GM04503 (cell line): ENCODE measurements at regions not wholly inside any gene's neighbourhood (a gene's known extent, or its start where the extent isn't known, plus 50 kb on each side); places are given as distances from the start of the nearest gene placed in this dataset.
"Not testable (repeated sequence)": the region's sequence is repeated elsewhere in the genome, so short reads cannot be mapped to it uniquely, and the experiment has no call there.

Experiments used
- DNase-seq: peaks from one replicate; pipeline ENCODE4 v3.0.0-alpha.2; 2012; ENCODE audit warnings: low read depth

GRCh38 chr13:109702030-109702597, 84.3 kb downstream of the IRS2 start:
- not testable (repeated sequence) for DNase-seq

DNA sequence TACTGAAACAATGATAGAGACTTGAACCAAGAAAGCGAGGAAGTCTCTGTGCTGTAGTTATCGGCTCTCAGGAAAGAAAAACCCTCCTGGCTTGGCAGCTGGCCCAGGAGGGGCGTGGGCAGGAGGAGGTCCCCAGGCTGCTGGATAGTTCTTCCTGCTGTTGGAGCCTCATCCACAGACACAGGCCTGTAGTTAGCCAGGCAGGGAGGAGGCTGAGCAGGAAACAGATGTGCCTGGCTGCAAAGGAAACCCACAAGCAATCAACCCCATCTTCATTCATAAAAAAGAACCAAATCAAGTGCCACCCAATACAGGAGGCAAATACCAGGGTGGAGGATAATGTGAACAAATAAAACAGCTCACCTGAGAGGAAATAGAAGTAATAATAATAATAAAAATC, 86.2 kb downstream of the IRS2 start:
- no peak for DNase-seq

GRCh38 chr13:109699628-109700071, 86.7 kb downstream of the IRS2 start:
- DNase-seq, result no peak

DNA sequence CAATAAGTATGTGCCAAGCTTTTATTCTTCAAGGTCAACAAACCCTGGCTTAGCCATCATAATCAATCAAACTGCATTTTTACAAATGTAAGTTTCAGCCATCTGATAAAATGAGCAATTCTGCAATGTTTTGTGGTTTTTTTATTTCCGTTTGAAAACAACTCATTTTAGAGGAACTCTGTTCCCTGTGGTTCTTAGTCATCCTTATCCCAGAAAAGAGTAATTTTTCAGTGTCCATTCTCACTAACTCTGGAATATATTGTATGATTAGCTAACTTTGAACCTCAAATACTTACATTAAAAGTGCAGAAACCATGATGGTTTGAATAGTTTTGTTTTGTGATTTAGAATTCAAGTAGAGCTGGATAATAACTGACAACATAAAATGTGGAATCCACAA, 87.6 kb downstream of the IRS2 start:
- peak; percentile 48 for DNase-seq

GRCh38 chr13:109697936-109698335, 88.4 kb downstream of the IRS2 start:
- no peak for DNase-seq

DNA sequence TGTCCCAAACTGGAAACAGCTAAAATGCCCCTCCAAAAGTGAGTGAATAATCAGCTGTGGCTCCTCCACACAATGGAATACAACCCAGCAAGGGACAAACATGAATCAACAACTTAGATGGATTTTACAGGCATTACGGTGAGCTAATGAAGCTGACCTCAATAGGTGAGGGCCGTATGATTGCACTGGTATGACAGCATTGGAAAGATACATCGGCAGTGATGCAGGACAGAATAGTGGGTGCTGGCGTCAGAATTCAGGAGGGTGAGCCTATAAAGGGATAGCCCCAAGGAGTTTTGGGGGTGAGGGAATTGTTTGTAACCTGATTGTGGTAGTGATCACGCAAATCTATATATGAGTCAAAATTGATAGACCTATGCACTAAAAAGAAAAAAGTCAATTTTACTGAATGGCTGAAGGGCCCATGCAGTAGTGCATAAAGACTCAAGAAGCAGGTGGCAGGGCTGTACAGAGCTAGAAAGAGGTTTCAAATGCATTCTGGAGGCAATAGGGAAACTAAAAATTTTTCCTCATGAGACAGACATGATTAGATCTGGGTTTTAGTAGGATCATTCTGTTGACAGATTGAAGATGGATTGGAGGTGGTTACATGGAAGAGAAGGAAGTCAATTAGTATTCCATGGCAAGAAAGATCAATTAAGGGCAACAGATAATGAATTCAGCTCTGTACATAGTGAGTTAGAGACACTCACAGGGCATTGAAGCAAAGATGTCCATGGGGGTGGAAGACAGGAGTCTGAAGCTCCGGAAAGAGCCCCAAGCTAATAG, 90.8 kb downstream of the IRS2 start:
- DNase-seq, result no peak

GRCh38 chr13:109694972-109695371, 91.4 kb downstream of the IRS2 start:
- DNase-seq, result no peak

- DNase-seq, result no peak
Measured at GRCh38 chr13:109693213-109693612, 93.2 kb downstream of the IRS2 start.

- DNase-seq, result no peak
Measured at GRCh38 chr13:109691689-109692088, 94.7 kb downstream of the IRS2 start.

- no peak for DNase-seq
Measured at GRCh38 chr13:109687559-109688448, 98.6 kb downstream of the IRS2 start.

GRCh38 chr13:109685203-109685602, 101.2 kb downstream of the IRS2 start:
- no peak for DNase-seq

DNA sequence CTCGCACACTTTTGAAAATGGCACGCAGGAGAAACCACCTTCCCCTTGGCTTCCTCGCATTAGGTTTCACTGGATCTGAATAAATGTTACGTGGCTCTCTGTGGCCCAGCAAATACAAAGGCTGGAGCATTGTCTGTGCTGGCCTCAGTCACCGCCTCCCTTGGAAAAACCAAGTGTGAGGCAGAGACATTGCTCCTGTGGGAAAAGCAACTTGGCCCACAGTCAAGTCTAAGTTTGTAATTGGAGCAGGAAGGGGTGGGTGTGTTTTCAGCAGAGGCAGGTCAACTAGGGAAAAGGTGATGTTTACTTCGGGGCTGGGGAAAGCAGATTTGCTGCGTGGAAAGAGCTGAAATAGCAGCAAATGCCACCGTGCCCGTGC, 101.6 kb downstream of the IRS2 start:
- no peak for DNase-seq

DNA sequence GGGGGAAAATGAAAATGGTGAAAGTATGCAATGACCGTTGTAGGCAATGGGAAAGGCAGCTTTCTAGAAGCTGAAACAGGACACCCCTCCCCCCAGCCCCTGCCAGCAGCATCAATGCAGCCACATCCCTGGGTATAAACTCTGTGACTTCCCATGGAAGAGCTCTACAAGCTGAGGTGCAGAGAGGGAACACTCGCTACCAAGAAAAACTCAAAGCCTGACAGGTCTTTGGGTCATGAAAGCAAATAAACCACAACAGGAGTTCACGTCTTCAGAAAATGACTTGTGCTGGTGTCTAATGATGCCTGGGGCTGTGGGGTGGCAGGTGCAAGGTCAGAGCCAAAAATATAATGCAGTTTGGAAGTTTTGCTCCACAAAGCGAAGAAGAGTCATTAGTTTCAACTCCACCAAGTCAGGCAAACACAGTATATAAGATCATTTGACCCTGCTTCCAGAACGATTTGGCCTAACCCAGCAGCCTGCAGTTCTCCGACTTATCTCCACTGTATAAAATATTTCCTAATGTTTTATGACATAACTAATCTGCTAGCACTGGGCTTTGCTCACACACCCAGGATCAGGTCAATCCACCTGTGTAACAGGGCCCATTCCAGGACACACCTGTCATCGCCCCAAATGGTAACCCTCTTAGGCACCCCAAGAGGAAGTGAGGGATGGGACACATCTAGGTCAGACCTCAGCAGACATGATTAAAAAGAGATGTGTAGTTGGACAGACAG, 102.1 kb downstream of the IRS2 start:
- DNase-seq, result no peak

DNA sequence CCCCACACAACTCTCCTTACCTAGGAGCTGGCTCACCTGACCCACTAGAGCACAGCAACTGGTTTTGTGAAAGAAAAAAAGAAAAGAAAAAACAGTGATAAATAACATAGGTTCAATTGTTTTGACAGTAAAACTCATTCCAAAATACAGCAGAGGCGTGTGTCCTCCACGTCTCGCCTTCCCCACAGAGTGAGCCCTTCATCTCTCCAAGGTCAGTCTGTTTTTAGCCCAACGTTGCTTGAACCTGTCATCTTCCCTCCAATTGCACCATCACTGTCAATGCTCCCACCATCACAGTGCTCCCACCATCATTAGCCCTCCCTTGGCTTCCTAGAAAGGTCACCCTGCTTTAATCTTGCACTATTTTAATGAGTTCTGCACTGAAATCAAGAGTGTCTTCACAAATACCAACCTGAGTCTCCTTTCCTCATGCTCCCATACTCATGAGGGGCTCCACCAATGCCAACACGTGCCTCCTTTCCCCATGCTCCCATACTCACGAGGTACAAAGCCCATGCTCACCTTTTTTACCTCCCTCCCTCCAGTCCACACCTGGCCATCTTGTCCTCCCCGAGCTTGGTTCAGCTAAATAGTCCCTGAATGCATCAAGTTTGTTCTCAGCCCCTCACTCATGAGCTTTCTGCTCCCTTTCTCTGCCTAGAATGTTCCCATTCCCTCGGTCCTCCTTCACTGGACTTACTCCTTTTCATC, 103.7 kb downstream of the IRS2 start:
- no peak for DNase-seq

DNA sequence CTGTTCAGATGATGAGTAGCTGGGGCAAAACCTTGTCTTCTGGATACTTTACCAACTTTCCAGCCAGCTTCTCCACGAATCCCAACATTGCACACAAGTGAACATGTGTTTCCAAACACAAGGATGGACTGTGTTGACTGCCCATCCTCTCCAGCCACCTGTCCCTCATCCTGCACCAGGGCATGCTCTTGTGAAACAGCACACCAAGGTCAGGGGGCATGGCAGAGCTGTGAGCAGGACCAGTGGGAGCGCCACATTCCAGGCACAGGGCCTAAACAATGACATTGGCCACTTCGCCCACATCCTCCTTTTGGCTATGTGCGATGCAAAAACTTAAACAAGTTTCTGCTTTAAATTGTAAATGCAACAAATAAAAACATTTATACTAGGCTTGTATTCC, 105.5 kb downstream of the IRS2 start:
- no peak for DNase-seq

GRCh38 chr13:109680288-109680687, 106.1 kb downstream of the IRS2 start:
- no peak for DNase-seq

GRCh38 chr13:109678459-109678858, 107.9 kb downstream of the IRS2 start:
- DNase-seq, result no peak

GRCh38 chr13:109677206-109677605, 109.2 kb downstream of the IRS2 start:
- DNase-seq, result no peak

DNA sequence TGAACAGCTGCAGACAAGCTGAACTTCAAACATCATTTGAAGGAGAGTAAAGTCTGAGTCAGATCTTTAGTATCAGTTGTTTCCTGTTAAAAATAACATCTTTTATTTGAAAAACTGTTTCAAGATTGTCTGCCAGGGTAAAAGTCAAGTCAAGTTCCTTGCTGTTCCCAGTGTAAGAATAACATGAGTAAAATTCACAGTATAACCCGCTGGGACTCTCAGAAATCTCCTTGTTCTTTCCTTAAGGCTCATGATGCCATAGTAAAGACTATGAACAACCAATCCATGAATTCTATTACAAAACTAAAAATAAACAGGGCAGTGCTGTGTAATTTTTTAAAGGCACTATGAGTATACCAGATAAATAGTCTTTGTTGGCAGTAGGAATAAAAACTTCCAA, 112.9 kb downstream of the IRS2 start:
- DNase-seq, result no peak

GRCh38 chr13:109672545-109672944, 113.8 kb downstream of the IRS2 start:
- peak; percentile 31 for DNase-seq

- DNase-seq, result no peak
Measured at GRCh38 chr13:109671919-109672318, 114.5 kb downstream of the IRS2 start.

DNA sequence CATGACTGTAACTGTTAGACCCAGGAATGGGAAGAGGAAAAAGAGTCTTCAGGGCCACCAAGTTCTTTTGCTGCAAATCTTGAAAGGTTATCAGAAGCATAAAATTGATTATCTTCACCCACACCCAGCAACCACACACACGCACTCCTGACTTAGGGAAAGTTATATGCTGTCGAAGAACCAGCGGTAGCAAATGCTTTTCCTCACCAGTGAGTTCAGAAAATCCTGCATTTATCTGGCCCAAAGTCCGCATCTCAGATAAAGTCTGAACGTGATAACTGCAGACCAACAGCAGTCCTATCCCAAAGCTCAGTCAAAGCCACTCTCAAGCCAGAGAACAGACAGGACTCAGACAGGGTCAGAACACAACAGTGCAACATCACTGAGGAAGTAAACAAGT, 115.6 kb downstream of the IRS2 start:
- no peak for DNase-seq
